ENCODE measurements at regions not wholly inside any gene's neighbourhood (a gene's known extent, or its start where the extent isn't known, plus 50 kb on each side); places are given as distances from the start of the nearest gene placed in this dataset.

GRCh38 chr11:21896746-21897602 is 295.9 kb upstream of the ANO5 start:
- BruUV-seq (replicated peaks), result no TSS peak
- no peak for ATAC-seq

DNA sequence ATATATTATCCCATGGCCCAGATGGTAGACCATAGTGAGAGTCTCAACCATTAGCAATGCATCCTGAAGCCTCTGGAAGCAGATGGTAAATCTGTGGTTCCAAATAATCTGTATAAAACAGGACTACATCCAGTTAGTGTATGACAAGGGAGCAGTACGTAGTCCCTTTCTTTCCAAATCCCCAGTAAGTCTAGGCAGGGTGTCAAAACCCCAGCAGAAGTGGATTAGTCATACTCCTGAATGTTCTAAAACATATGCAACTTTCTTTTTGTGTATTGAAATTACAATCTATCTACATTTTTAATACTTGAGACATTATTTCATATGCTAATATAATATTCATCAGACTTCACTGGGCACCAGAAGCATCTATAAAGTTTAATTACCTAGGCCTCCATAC is 295.1 kb upstream of the ANO5 start:
- CTCF ChIA-PET (ENCODE audit: low intra/inter-chr PET ratio), result no interaction called here
- Histone ChIP-seq H4K20me1 (replicated peaks; ENCODE audit: control insufficient read depth, insufficient read depth, low read length) (no peaks in the 10 kb centered on the region), H3K4me1 (replicated peaks in 1 of 2; ENCODE audit: control insufficient read depth in 2 of 2, insufficient read depth in 2 of 2, low read length in 2 of 2) (no peaks in the 10 kb centered on the region), H3K27me3 (ENCODE audit: control insufficient read depth in 2 of 2, insufficient read depth in 2 of 2, low read length in 2 of 2) (no peaks in the 10 kb centered on the region), H3K9me3 (replicated peaks; ENCODE audit: control insufficient read depth, insufficient read depth, low read depth, low read length) (no peaks in the 10 kb centered on the region), H3K9me1 (ENCODE audit: control insufficient read depth, insufficient read depth, low read length) (no peaks in the 10 kb centered on the region), H3K4me3 (no peak overlapping the region), H3K27ac (ENCODE audit: extremely low read depth, low read depth, low read length) (no peak overlapping the region), H3K79me2 (ENCODE audit: control insufficient read depth, insufficient read depth, low read length) (no peaks in the 10 kb centered on the region), H3K9ac (ENCODE audit: insufficient read depth in 1 of 2, low read depth in 2 of 2, low read length in 2 of 2) (no peak overlapping the region), H3K4me2 (ENCODE audit: insufficient read depth, low read length) (no peak overlapping the region), H2AFZ (ENCODE audit: low read depth, low read length) (no peak overlapping the region), H3K36me3 (ENCODE audit: control insufficient read depth, insufficient read depth, low read length) (no peaks in the 10 kb centered on the region)
- ATAC-seq, result no peak
- no peak for FAIRE-seq
- POLR2A ChIA-PET, result no interaction called here
- in situ Hi-C loops (cut with MboI) (no loop called here), intact Hi-C loops (cut with micrococcal nuclease) (no loop called here)
- BruUV-seq (replicated peaks), result no TSS peak
- DNase-seq (ENCODE audit: extremely low read depth in 1 of 4, low spot score in 3 of 4), result no peak
- 0% methylated on average over 1 of the region's 1 CpG for WGBS (ENCODE audit: insufficient coverage, low coverage, missing lambda C conversion rate)
- TF ChIP-seq HDAC3 (IDR thresholded peaks at IDR 0.05; ENCODE audit: borderline replicate concordance, partially characterized antibody) (no peak), NFIX (CRISPR knock-in tag; IDR thresholded peaks at IDR 0.05; ENCODE audit: low read depth) (no peak), VEZF1 (CRISPR knock-in tag; IDR thresholded peaks at IDR 0.05) (no peak), ZNF77 (CRISPR knock-in tag; IDR thresholded peaks at IDR 0.05) (no peak), HMG20A (CRISPR knock-in tag; conservative IDR thresholded peaks at IDR 0.05) (no peak), ZNF174 (CRISPR knock-in tag; IDR thresholded peaks at IDR 0.05) (no peak), IRF2 (CRISPR knock-in tag; IDR thresholded peaks at IDR 0.05) (no peak), TRIM28 (IDR thresholded peaks at IDR 0.05) (no peak), THRB (CRISPR knock-in tag; conservative IDR thresholded peaks at IDR 0.05) (no peak)
- TF ChIP-seq, protein P1, sequence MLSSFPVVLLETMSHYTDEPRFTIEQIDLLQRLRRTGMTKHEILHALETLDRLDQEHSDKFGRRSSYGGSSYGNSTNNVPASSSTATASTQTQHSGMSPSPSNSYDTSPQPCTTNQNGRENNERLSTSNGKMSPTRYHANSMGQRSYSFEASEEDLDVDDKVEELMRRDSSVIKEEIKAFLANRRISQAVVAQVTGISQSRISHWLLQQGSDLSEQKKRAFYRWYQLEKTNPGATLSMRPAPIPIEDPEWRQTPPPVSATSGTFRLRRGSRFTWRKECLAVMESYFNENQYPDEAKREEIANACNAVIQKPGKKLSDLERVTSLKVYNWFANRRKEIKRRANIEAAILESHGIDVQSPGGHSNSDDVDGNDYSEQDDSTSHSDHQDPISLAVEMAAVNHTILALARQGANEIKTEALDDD (IDR thresholded peaks at IDR 0.05), result no peak

More at GRCh38 chr11:21896746-21897602, 295.9 kb upstream of the ANO5 start:
- Histone ChIP-seq H3K9ac (ENCODE audit: insufficient read depth in 1 of 2, low read depth in 2 of 2, low read length in 2 of 2) (no peak overlapping the region), H3K4me3 (no peak overlapping the region), H3K36me3 (ENCODE audit: control insufficient read depth, insufficient read depth, low read length) (no peaks in the 10 kb centered on the region), H3K4me1 (replicated peaks in 1 of 2; ENCODE audit: control insufficient read depth in 2 of 2, insufficient read depth in 2 of 2, low read length in 2 of 2) (no peaks in the 10 kb centered on the region), H3K79me2 (ENCODE audit: control insufficient read depth, insufficient read depth, low read length) (no peaks in the 10 kb centered on the region), H3K27ac (ENCODE audit: extremely low read depth, low read depth, low read length) (no peak overlapping the region), H3K9me1 (ENCODE audit: control insufficient read depth, insufficient read depth, low read length) (no peaks in the 10 kb centered on the region), H2AFZ (ENCODE audit: low read depth, low read length) (no peak overlapping the region), H3K4me2 (ENCODE audit: insufficient read depth, low read length) (no peak overlapping the region), H4K20me1 (replicated peaks; ENCODE audit: control insufficient read depth, insufficient read depth, low read length) (no peaks in the 10 kb centered on the region), H3K27me3 (ENCODE audit: control insufficient read depth in 2 of 2, insufficient read depth in 2 of 2, low read length in 2 of 2) (no peaks in the 10 kb centered on the region), H3K9me3 (replicated peaks; ENCODE audit: control insufficient read depth, insufficient read depth, low read depth, low read length) (no peaks in the 10 kb centered on the region)
- ChIA-PET CTCF (ENCODE audit: low intra/inter-chr PET ratio) (interaction anchor here (0.6 kb wide), 1 partner anchor 407 kb away, joined by 6 read pairs; no protein-coding TSS in a partner anchor), POLR2A (no interaction called here)
- 0% methylated on average over 3 of the region's 3 CpGs for WGBS (ENCODE audit: insufficient coverage, low coverage, missing lambda C conversion rate)
- intact Hi-C loops (cut with micrococcal nuclease), result no loop called here
- no peak for TF ChIP-seq DNMT1 (IDR thresholded peaks at IDR 0.05)
- no peak for TF ChIP-seq LEF1 (IDR thresholded peaks at IDR 0.05)
- no peak for TF ChIP-seq NFYB (IDR thresholded peaks at IDR 0.05; ENCODE audit: extremely low read depth, insufficient read length)
- in situ Hi-C loops (cut with MboI), result no loop called here
- no peak for FAIRE-seq
- DNase-seq (ENCODE audit: extremely low read depth in 1 of 4, low spot score in 3 of 4), result no peak
